NCI-H526 (cell line): ENCODE measurements at regions not wholly inside any gene's neighbourhood (a gene's known extent, or its start where the extent isn't known, plus 50 kb on each side); places are given as distances from the start of the nearest gene placed in this dataset.

Experiments
- DNase-seq, 2 experiments: peaks; one replicate each; lab custom pipeline; 2025; lab: John Stamatoyannopoulos, UW

DNA sequence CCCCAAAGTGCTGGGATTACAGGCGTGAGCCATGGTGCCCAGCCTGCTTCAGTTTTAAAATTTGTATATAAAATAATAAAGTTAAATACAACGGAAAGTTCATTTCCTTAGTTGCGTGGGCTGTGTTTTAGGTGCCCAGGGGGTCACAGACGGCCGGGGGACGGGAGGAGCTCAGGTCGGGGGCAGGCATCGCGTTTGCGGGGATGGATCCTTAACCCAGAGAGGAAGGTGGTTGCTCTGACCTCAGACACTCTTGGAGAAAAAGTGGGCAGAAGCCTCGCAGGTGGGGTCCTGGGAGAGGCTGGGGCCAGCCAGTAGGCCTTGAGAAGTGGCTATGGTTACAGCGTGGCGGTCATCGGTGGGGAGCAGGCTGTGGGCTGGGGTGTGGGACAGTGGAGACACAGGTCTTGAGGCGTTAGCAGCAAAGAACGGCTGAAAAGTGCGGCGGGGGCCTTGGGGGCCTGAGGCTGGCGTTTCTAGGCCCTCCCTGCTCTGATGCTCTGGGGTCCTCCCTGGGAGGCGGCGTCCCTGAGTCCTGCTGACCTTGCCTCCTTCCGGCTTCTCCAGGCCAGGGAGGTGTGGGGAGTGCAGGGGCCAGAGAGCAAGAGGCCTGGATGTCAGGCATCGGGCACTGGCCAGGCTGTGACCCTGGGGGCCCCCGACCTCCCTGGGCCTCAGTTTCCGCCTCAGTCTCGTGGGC lies 54.4 kb downstream of the UNCX start:
- no peak for DNase-seq

DNA sequence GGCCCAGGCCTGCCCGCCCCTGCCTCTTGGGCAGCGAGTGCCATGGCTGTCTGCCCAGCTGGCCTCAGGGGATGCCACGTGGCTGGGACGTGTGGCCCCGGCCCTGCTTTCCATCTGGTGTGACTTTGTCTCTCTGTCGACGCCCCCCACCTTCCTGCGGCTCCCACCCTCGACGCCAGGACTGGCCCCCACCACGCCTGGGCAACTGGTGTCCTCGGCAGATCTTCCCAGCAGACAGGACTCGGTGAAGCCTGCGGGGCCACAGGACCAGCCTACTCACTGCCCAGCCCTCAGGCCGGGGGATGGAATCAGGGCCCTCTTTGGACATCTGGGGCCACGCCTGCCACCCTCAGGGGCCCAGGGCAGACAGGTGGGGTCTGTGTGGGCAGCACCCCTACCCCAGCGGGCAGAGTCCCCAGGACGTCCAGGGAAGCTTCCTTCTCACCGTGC lies 55.1 kb downstream of the UNCX start:
- DNase-seq = no peak

DNA sequence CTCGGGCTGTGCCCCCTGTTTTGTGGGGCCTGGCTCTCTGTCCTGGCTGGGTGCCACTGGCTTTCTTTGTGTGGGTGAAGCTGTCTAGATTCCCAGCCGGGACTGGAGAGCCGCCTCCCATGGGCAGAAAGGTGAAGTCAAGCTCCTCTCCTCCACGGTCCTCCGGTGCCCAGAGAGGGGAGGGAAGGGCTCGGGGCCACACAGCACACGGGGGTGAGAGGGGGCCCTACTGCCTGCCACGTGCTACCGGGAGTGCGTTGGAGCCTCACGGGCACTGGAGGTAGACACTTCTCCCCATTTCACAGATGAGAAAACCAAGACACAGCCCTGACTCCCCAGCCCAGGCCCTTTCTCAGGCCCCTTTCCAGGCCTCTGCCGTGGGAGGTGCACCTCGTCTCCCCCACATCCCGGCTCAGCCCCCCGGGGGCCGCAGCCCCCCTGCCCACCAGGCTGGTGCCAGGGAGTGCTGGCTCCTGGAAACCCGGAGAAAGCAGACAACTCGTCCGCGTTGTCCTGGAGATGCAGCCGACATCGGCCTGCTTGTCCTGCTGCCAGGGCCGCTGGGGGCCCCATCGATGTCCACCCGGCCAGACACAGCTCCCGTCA lies 55.8 kb downstream of the UNCX start:
- DNase-seq = no peak

DNA sequence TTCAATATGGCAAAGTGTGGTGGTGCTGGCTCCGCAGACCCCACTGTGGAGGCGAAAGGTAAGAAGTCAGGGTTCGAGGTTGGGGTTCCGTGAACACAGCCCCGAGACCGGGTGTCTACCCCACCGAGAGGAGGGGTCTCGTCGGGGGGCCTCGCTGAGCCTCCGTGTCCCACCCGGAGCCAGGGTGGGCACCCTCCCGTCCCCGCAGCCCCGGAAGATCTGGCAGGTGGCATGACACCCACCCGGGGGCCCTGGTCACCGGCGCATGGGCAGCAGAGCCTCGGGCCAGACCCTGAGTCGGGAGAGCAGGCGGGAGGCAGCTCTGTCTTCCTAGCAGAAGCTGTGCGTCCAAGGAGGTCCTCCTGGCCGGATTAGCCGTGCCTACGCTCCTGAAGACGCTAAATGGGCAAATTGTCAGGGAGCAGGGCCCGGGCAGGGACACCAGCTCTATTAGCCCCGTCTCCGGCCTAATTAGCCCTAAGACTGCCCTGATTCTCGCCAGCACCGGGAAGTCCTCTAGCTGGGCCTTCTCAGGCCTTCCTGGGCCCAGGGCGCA lies 56.4 kb downstream of the UNCX start:
- no peak for DNase-seq

DNA sequence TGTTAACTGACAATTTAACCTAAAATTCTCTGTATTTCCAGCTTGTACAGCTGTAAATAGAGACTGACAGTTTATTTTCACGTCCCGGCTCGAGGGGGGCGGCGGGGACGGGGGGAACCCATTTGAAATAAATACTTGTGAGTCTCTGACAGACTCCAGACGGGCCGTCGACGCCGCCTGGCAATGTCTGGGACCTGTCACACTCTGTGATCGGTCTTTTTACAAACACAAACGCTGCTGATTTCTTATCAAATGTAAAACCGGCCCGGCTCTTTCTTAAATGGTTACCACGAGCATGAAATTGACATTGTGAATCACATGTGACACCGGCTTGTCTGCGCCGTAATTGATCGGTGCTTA lies 57.0 kb downstream of the UNCX start:
- DNase-seq = no peak

DNA sequence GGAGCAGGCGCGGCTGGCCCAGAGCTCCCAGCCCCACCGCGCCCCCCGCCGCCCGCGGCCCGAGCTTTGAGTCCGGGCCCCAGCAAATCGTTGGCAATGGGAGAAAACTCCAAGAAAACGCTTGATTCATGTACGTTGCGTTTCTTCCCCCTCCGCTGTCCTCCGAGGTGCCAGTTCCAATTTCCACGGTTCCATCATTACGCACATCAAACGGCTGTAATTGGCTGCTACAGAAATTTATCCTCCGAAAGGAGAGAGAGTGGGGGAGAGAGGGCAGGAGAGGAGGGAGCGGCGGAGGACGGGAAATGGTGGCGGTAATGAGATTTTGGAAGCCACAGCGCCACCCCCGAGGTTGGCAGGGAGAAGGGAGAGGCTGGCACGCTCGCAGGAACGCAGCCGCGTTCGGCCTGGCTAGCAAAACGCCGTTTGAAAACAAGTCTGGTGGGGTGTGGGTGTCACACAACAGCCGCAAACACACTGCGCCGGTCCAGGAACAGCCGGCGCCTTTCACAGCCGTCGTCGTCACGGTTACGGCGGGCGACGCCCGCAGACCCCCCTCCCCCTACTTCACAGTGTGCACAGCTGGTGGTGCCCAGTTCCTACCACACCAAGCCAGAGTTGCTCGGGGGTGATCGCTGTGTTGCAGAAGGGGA lies 57.5 kb downstream of the UNCX start:
- peak; percentile 32 to 59 for DNase-seq

DNA sequence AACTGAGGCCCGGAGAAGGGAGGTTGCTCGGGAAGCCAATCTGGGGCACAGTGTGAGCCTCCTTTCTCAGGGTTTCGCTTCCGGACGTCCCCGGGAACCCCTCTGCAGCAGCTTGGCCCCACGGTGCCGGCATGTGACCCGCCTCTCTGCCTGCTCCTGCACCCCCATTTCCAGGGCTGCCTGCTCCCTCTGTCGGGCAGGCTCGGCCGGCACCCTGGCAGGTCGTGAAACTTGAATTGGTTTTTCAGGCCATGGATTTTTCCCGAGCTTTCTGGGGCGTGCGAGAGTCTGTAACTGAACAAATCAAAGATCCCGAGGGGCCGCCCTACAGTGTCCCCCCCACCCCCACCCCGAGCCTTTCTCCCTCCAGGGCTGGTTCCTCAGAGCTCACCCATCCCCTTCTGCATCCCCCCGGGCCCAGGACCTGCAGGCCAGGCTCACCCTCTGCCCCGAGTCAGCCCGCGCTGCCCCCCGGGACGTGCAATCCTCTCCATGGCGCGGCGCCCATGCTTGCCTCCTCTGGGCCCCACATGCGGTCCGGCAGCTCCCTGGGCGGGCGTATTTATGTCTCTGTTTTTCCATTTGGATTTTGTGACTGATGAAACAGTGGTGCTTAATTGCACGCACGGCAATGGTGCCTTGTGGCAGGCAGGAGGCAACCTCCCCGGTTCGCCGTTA lies 58.1 kb downstream of the UNCX start:
- no peak for DNase-seq

DNA sequence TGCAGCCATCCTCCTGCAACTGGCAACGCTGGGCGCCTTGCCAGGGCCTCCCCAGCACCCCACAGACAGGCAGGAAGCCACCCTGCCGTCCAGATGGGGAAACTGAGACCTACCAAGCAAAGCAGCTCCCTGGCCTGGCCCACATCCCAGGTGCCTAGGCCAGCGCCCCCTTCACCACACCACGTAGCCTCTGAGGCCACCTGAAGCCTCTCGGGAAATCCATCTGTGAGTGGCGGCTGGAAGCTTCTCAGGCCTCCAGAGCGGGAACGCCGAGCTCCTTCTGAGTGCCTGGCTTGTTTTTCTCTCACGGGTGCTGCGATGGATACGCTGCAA lies 58.7 kb downstream of the UNCX start:
- DNase-seq = no peak

DNA sequence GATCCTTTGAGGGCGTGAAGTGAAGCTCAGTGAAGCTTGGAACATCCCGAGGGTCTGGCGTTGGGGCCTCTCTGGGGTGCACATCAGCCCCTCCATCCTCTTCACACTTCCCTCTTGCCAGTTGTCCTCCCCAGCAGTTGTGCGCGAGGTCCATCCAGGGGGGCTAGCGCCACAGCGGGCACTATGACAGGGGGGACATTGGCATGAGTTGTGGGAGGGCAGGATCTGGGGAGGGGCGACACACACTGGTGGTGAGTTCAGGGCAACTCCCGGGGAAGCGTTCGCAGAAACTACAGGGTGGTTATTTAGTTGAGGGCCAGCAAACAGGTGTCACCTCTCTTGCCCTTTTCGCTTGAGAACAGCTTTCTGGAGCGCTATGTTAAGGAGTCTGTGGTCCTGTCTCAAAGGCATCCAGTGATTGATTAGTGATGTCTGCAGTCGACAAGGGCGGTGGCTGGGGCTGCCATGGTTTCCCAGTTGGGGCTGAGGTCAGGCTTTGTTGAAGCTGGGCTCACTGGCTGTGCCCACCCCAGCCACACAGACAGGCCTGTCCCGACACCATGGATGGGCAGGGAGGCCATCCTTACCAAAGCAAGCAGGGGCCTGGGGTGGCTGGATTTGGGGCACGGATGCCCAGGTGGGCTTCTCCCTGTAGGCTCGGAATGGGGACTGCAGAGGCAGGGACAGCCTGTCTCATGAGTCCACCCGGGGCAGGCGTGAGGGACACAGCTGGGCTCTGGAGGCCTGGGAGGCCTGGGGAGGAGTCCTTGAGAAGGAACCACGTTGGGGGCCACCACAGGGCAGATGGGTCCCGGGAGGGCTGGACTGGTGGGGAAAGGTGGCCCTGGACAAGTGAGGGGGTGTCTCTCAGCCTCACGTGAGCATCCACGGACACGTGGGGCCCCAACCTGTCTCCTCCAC lies 59.4 kb downstream of the UNCX start:
- DNase-seq = no peak

DNA sequence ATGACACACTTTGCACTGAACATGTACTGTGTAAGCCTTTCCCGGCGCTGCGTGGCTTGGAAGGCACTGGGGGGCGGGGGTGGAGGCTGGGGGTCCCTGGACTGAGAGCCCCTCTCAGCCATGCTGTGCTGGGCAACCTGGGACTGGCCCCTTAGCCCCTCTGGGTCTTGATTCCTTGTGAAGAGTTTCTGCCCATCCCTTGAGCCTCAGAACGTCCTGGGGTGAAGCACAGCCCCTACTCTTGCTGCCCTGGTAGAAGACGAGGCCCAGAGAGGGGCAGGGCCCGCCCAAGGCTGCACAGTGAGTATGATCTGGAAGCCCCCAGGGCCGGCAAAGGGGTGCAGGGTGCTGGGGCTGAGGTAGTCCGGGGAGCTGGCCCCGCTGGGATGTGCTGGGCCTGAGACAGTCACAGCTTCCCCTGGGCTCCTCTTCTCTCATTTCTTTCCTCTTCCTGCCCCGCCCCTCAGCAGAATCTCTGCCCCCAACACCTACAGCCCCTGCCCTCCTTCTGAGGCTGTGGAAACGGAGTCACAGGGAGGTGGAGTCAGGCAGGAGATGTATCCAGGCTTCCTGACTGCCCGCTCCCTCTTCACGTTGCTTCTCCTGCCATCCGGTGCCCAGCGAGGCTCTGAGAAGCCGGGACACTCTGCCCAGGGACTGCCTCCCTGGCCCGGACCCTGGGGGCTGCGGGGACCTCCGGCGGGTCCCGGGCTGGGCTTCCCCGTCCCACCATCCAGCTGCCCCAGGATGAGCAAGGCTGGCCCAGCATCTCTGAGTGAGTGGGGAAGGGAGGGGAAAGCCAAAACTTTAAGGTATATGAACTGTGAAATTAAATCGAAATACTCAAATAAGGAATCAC lies 60.5 kb downstream of the UNCX start:
- DNase-seq = no peak

DNA sequence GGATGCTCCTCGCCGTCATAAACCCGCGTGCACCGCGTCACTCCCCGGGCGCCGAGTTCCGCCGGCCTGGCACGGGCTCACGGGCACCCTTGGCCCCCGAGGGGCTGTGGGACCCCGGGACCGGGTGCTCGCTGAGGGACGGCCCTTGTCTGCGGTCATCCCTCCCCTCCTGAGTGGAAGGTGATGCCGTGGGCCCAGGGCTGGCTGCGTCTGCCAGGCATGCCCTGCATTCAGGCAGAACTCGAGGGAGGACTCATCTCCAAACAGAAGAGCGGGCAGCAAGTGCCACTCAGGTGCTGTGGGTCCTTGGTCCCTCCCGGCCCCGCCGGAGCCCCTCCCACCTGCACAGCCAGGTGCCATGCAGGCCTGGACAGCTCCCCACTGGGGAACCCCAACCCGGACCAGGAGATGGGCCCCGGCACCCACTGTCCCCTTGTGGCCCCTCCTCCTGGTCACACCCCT lies 61.3 kb downstream of the UNCX start:
- DNase-seq = no peak

DNA sequence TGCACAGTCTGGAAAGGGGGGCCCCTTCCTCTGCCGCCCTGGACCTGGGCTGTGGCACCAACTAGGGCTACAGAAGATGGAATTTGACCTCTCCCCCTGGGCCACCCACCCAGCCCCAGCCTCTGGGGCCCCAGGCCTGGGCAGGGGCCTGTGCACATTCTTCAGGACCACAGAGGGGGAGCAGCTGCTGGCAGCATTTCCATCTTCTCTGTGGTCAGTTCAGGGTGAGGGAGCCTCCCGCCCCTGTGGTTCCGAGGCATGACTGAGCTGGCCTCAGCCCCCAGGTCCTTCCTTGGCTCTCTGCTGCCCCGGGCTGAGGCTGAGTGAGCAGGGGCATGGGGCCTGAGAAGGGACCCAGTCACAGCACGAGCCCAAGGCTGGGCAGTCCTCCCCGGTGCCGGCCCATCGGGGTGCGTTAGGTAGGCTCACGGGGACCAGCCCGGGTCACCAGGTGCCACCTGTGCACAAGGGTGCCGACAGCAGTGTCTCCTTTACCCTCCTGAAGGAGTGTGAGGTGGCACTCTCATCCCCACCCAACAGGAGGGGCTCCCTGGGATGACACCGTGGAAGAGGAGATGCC lies 63.2 kb downstream of the UNCX start:
- no peak for DNase-seq

DNA sequence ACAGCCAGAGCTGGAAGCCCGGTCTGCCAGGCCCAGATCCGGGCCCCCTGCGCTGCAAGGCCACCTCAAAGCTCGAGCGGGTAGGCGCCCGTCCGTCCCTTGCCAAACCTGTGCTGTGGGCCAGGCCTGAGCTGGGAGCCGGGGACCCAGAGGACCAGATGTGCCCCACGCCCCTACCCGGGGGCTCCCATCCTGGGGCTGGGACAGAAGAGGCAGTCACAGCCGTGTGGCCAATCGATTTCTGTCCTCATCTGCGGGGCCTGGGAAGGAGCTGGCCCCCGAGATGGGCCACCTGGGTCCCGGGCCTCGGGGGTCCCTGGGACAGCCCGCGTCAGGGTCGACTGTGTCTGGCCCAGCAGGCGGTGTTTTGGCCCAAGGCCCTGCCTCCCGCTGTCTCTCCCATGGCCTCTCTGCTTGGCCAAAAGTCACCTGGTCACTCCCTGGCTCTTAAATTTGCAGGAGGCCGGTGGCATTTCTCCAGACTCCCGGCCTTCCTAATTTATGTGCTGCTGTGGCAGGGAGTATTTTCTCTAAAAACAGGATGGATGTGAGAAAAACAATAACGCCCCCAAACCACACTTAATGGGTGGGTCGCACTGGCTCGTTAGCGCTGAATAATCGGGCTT lies 63.8 kb downstream of the UNCX start:
- no peak for DNase-seq

DNA sequence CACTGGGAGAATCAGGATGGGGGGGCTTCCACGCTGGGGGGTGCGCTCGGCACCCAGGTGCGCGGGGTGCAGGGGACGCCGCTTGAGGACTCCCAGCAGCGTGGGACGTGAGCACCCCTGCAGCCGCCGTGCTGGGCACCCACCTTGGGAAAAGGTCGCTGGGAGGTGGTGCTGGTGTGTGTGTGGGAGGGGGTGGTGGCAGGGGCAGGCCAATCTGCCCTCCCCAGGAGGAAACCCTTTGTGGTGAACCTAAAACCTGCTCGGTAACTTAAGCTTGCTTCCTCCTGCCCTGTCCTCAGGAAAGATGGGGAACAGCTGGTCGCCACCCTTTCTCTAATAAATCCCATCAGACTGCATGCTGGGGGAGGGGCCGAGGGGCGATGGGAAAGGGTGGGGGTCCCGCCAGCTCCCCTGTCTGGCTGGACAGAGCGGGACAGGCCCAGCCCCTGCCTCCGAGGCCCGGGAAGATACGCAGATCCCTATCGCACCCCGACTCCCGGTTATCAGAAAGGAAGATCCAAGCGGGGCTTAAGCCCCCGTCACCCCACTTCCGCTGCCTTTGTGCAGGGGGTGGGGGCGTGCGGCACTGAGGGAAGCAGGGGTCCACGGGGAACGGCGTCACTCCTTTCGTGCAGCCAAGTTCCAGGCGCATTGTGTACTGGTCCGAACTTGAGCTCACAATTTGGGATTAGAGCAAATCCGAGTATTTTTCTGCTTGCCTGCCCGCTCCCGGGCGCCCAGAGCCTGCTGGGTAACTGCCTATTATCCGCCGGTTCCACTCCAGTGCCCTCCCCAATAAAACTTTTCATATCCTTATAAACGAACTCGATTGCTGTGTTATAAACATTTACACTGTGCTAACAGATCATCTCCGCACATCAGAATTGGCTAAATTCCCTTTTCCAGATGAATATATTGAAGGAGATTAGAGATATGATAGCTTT lies 64.6 kb downstream of the UNCX start:
- DNase-seq = peak in 1 of 2 experiments; percentile 48

DNA sequence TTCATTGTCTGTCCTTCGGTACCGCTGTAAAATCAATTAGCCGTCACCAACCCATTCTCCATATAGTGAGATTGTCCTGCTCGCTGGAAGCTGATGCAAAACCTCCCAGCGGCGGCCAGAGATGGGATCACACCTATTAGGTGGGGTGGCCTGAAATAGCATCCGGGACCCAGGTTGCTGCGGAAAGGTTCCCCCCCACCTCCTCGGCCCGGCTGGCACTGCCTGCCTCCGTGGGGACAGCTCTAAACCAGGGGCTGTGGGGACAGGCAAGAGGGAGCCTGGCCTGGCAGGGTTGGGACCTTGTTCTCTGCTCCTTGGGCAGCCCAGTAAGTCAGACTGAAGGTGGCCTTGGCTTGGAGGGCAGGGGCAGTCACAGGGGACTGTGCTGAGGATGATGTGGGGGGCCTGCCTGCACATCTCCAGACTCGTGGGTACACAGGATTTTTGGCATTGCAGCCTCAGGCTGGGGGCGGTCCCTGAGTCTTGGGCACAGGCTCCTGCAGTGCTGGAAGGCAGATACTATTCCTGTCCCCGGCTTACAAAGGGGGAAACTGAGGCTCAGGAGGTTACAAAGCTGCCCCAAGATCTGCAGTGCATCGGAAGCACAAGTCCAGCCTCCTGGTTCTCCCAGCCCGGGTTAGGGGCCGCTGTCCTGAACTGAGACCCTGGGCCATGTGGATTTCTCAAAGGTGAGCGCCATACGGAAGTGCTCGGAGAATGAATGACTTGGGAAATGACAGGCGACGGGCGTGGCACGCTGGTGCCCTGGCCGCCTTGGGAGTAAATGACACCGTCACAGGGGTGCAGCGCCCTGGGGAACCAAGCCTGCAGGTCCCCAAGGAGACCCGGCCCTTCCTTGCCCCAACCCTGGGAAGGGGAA lies 65.6 kb downstream of the UNCX start:
- no peak for DNase-seq

DNA sequence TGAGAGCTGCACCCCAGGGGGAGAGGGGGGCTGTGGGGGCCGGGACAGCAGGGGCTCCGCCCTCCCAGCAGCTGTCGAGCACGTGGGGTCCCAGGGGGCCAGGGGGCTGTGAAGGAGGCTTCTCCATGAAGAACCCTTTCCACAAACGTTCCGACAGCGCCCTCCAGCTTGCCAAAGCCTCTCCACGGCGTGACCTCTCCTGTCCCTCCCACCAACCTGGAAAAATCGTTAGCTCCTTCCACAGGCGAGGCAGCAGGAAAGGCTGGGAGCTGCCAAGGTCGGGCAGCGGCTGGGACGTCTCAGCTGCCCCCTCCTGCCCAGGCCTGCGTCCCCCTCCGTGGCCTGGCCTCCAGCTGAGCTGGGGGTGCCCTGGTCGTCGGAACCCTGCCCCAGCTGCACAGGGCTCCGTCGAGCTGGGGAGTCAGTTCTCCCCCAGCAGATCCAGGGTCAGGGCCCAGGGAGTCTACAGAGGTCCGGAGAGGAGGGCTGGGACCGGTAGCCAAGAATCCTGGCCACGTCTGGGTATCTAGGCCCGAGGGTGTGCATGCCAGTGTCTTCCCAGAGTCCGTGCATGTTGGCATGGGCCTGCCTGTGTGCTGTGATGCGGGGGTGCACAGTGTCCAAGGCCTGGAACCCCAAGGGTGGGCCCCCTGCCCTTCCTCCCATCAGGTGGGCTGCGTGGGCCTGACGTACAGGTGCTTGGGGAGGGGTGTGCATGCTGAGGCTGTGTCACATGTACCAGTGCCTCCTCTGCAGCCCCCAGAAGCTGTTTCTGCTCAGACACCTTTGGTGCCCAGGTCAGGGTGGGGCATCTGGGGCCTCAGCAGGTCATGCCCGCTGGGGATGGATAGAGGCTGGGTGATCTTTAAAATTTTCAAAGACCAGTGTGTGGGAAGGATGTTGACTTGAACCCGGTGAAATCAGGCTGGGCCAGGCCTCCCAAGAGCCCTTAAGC lies 66.5 kb downstream of the UNCX start:
- DNase-seq = no peak
